Neutrophil (primary cell): ENCODE measurements at regions not wholly inside any gene's neighbourhood (a gene's known extent, or its start where the extent isn't known, plus 50 kb on each side); places are given as distances from the start of the nearest gene placed in this dataset.

ENCODE experiments used
- H3K27ac ChIP-seq: fragments of 200-600 bp; sonication (generic); 2 replicates; pipeline ENCODE4 v1.5.1; 2016; ENCODE audit warnings: mild to moderate bottlenecking, moderate library complexity
- H3K27me3 ChIP-seq: fragments of 200-600 bp; sonication (generic); 2 replicates; pipeline ENCODE4 v1.6.0; 2016; ENCODE audit warnings: mild to moderate bottlenecking
- H3K36me3 ChIP-seq: fragments of 200-600 bp; sonication (generic); 2 replicates; pipeline ENCODE4 v1.5.1; 2017
- H3K4me1 ChIP-seq, 2 experiments: fragments of 200-600 bp in 1 of 2; sonication (generic) in 1 of 2; 1 replicate in 1 of 2; 2 replicates in 1 of 2; pipeline versions ENCODE4 v1.5.1 to v1.6.1; 2013 to 2016; ENCODE audit warnings: low read depth in 1 of 2, low read length in 1 of 2, mild to moderate bottlenecking in 1 of 2, moderate library complexity in 1 of 2; ENCODE audit not compliant: control insufficient read depth in 1 of 2, insufficient read depth in 1 of 2
- H3K4me3 ChIP-seq, 2 experiments: fragments of 200-600 bp in 1 of 2; sonication (generic) in 1 of 2; 1 replicate in 1 of 2; 2 replicates in 1 of 2; pipeline ENCODE4 v1.5.1; 2013 to 2016; ENCODE audit warnings: low read depth in 1 of 2, low read length in 1 of 2, mild to moderate bottlenecking in 1 of 2, moderate library complexity in 1 of 2
- H3K9me3 ChIP-seq: fragments of 200-600 bp; sonication (generic); 2 replicates; pipeline ENCODE4 v1.5.1; 2016
- CTCF ChIP-seq: fragments of 200-600 bp; sonication (generic); IDR thresholded peaks from 2 replicates; pipeline ENCODE4 v1.5.1; 2016; ENCODE audit warnings: antibody characterized with exemption

- no peak overlapping the region for H3K27ac ChIP-seq
- H3K36me3 ChIP-seq: no peaks in the 10 kb centered on the region
- no peak overlapping the region for H3K4me3 ChIP-seq
- no peaks in the 10 kb centered on the region for H3K4me1 ChIP-seq
- H3K27me3 ChIP-seq: no peaks in the 10 kb centered on the region
- TF ChIP-seq CTCF: no peak
- no peaks in the 10 kb centered on the region for H3K9me3 ChIP-seq
Observed at GRCh38 chr7:68058014-68058413, 1061.4 kb downstream of the TYW1 start.

- Histone ChIP-seq H3K36me3 (no peaks in the 10 kb centered on the region), H3K9me3 (no peaks in the 10 kb centered on the region), H3K4me1 (no peaks in the 10 kb centered on the region), H3K27ac (no peak overlapping the region), H3K27me3 (no peaks in the 10 kb centered on the region), H3K4me3 (no peak overlapping the region)
- no peak for TF ChIP-seq CTCF
Observed at GRCh38 chr7:68063171-68063570, 1066.5 kb downstream of the TYW1 start.

GRCh38 chr7:68065581-68065980, 1068.9 kb downstream of the TYW1 start:
- Histone ChIP-seq H3K36me3 (no peaks in the 10 kb centered on the region), H3K9me3 (no peaks in the 10 kb centered on the region), H3K27ac (no peak overlapping the region), H3K4me3 (no peak overlapping the region), H3K4me1 (no peaks in the 10 kb centered on the region), H3K27me3 (no peaks in the 10 kb centered on the region)
- TF ChIP-seq CTCF: no peak

- no peaks in the 10 kb centered on the region for H3K4me1 ChIP-seq
- no peak overlapping the region for H3K4me3 ChIP-seq
- no peak for TF ChIP-seq CTCF
- no peaks in the 10 kb centered on the region for H3K9me3 ChIP-seq
- H3K36me3 ChIP-seq: no peaks in the 10 kb centered on the region
- H3K27me3 ChIP-seq: no peaks in the 10 kb centered on the region
- H3K27ac ChIP-seq: no peak overlapping the region
Observed at GRCh38 chr7:68067845-68068244, 1071.2 kb downstream of the TYW1 start.

GRCh38 chr7:68070992-68071391, 1074.4 kb downstream of the TYW1 start:
- Histone ChIP-seq H3K4me1 (no peaks in the 10 kb centered on the region), H3K27ac (no peak overlapping the region), H3K4me3 (no peak overlapping the region), H3K27me3 (no peaks in the 10 kb centered on the region), H3K9me3 (no peaks in the 10 kb centered on the region), H3K36me3 (no peaks in the 10 kb centered on the region)
- TF ChIP-seq CTCF: no peak

- H3K27me3 ChIP-seq: no peaks in the 10 kb centered on the region
- H3K4me1 ChIP-seq: no peaks in the 10 kb centered on the region
- H3K27ac ChIP-seq: no peak overlapping the region
- H3K36me3 ChIP-seq: no peaks in the 10 kb centered on the region
- H3K4me3 ChIP-seq: no peak overlapping the region
- TF ChIP-seq CTCF: no peak
- H3K9me3 ChIP-seq: no peaks in the 10 kb centered on the region
Observed at GRCh38 chr7:68073701-68074100, 1077.1 kb downstream of the TYW1 start.
